ENCODE measurements at regions not wholly inside any gene's neighbourhood (a gene's known extent, or its start where the extent isn't known, plus 50 kb on each side); places are given as distances from the start of the nearest gene placed in this dataset.

GRCh38 chrX:46305431-46305830 is 239.8 kb downstream of the ZNF674 start (continued):
- TF ChIP-seq FOSL2 (IDR thresholded peaks at IDR 0.05), result no peak
- TF ChIP-seq FOSL2 (CRISPR knock-in tag; IDR thresholded peaks at IDR 0.05), result no peak

- ATAC-seq, result no peak
- DNase-seq (ENCODE audit: low read depth in 1 of 2, low spot score in 1 of 2), result no peak
- no peak overlapping the region for H3K4me3 ChIP-seq
- no peaks in the 10 kb centered on the region for H3K4me1 ChIP-seq
- 88% methylated on average over 2 of the region's 2 CpGs for WGBS (ENCODE audit: missing lambda C conversion rate)
- H3K4me2 ChIP-seq, result no peak overlapping the region
- H3K9me3 ChIP-seq, result peaks cover 10% of the 10 kb centered on the region
- POLR2A ChIA-PET, result no interaction called here
- TF ChIP-seq SMC3 (IDR thresholded peaks at IDR 0.05) (no peak), POLR2AphosphoS2 (conservative IDR thresholded peaks at IDR 0.05; ENCODE audit: low read length) (no peak), HOXB5 (CRISPR knock-in tag; IDR thresholded peaks at IDR 0.05) (no peak), SREBF2 (IDR thresholded peaks at IDR 0.05) (no peak), MAX (IDR thresholded peaks at IDR 0.05) (no peak), RCOR1 (IDR thresholded peaks at IDR 0.05; ENCODE audit: low read depth, low read length) (no peak), ZSCAN20 (CRISPR knock-in tag; IDR thresholded peaks at IDR 0.05) (no peak), ZNF302 (CRISPR knock-in tag; IDR thresholded peaks at IDR 0.05) (no peak)
- TF ChIP-seq, protein P1, sequence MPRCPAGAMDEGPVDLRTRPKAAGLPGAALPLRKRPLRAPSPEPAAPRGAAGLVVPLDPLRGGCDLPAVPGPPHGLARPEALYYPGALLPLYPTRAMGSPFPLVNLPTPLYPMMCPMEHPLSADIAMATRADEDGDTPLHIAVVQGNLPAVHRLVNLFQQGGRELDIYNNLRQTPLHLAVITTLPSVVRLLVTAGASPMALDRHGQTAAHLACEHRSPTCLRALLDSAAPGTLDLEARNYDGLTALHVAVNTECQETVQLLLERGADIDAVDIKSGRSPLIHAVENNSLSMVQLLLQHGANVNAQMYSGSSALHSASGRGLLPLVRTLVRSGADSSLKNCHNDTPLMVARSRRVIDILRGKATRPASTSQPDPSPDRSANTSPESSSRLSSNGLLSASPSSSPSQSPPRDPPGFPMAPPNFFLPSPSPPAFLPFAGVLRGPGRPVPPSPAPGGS (IDR thresholded peaks at IDR 0.05), result no peak
- CTCF ChIA-PET, result no interaction called here
- no peak overlapping the region for H3K27ac ChIP-seq
- FAIRE-seq, result no peak
Observed at GRCh38 chrX:46301903-46302302, 243.3 kb downstream of the ZNF674 start.

- FAIRE-seq, result peak; percentile 92
- WGBS (ENCODE audit: missing lambda C conversion rate), result 84% methylated on average over 2 of the region's 2 CpGs
Observed at GRCh38 chrX:46298821-46299220, 246.4 kb downstream of the ZNF674 start.

More at GRCh38 chrX:46298821-46299220, 246.4 kb downstream of the ZNF674 start:
- DNase-seq (ENCODE audit: low read depth in 1 of 2, low spot score in 1 of 2) (no peak), ATAC-seq (no peak)
- POLR2A ChIA-PET, result no interaction called here
- CTCF ChIA-PET, result no interaction called here
- no peak overlapping the region for H3K4me3 ChIP-seq
- H3K27ac ChIP-seq, result no peak overlapping the region
- TF ChIP-seq TFCP2L1 (CRISPR knock-in tag; IDR thresholded peaks at IDR 0.05), result no peak
- no peak for TF ChIP-seq ESRRA (IDR thresholded peaks at IDR 0.05; ENCODE audit: borderline replicate concordance, low read length)
- no peak for TF ChIP-seq FOXS1 (CRISPR knock-in tag; IDR thresholded peaks at IDR 0.05)
- TF ChIP-seq CTCF (IDR thresholded peaks at IDR 0.05), result no peak
- no peak for TF ChIP-seq HOXB13 (CRISPR knock-in tag; IDR thresholded peaks at IDR 0.05; ENCODE audit: low read depth)
- TF ChIP-seq EHF (CRISPR knock-in tag; IDR thresholded peaks at IDR 0.05), result no peak
- no peak for TF ChIP-seq TP53 (CRISPR knock-in tag; IDR thresholded peaks at IDR 0.05)
- TF ChIP-seq RFX5 (IDR thresholded peaks at IDR 0.05), result no peak
- TF ChIP-seq ZFP36 (IDR thresholded peaks at IDR 0.05; ENCODE audit: borderline replicate concordance, partially characterized antibody), result no peak
- no peak for TF ChIP-seq GATA3 (IDR thresholded peaks at IDR 0.05; ENCODE audit: borderline replicate concordance)
- TF ChIP-seq, protein P2, sequence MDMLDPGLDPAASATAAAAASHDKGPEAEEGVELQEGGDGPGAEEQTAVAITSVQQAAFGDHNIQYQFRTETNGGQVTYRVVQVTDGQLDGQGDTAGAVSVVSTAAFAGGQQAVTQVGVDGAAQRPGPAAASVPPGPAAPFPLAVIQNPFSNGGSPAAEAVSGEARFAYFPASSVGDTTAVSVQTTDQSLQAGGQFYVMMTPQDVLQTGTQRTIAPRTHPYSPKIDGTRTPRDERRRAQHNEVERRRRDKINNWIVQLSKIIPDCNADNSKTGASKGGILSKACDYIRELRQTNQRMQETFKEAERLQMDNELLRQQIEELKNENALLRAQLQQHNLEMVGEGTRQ (IDR thresholded peaks at IDR 0.05), result no peak
- H3K4me2 ChIP-seq, result no peak overlapping the region
- H3K4me1 ChIP-seq, result 0 out of 3 replicates have a peak, but pooled peaks cover 3% of the 10 kb centered on the region
- H3K9me3 ChIP-seq, result no peaks in the 10 kb centered on the region
